ENCODE measurements at regions not wholly inside any gene's neighbourhood (a gene's known extent, or its start where the extent isn't known, plus 50 kb on each side); places are given as distances from the start of the nearest gene placed in this dataset.

DNA sequence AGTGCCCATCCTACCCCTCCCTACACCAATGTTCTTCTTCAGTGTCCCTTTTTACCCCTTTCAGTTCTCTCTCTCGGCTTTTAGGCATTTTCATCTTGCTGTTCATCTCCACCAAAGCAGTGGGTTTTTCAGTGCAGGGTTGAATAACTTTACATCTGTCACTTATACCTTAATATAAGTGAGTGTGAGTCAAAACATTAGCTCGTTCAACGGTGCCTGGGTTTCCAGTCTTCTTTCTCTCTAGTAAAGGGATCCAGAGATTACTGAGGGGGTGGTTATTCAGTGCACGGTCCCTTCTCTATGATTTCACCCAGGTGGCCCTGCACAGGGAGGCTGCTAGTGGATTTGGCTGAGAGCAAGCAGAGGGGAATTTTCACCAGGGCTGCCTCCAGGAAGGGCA lies 210.6 kb upstream of the CDH5 start:
- DNase-seq (ENCODE audit: low spot score) = no peak
- TF ChIP-seq ETV6 (CRISPR knock-in tag; IDR thresholded peaks at IDR 0.05) (no peak), JUN (CRISPR knock-in tag; IDR thresholded peaks at IDR 0.05) (no peak), E2F1 (CRISPR knock-in tag; IDR thresholded peaks at IDR 0.05) (no peak), ZNF416 (CRISPR knock-in tag; IDR thresholded peaks at IDR 0.05) (no peak), PRDM15 (CRISPR knock-in tag; IDR thresholded peaks at IDR 0.05) (no peak), SOX15 (CRISPR knock-in tag; IDR thresholded peaks at IDR 0.05) (no peak)
- TF ChIP-seq, protein P1, sequence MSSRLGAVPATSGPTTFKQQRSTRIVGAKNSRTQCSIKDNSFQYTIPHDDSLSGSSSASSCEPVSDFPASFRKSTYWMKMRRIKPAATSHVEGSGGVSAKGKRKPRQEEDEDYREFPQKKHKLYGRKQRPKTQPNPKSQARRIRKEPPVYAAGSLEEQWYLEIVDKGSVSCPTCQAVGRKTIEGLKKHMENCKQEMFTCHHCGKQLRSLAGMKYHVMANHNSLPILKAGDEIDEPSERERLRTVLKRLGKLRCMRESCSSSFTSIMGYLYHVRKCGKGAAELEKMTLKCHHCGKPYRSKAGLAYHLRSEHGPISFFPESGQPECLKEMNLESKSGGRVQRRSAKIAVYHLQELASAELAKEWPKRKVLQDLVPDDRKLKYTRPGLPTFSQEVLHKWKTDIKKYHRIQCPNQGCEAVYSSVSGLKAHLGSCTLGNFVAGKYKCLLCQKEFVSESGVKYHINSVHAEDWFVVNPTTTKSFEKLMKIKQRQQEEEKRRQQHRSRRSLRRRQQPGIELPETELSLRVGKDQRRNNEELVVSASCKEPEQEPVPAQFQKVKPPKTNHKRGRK (CRISPR knock-in tag; IDR thresholded peaks at IDR 0.05; ENCODE audit: borderline replicate concordance) = no peak
- TF ChIP-seq, protein P2, sequence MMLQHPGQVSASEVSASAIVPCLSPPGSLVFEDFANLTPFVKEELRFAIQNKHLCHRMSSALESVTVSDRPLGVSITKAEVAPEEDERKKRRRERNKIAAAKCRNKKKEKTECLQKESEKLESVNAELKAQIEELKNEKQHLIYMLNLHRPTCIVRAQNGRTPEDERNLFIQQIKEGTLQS (CRISPR knock-in tag; conservative IDR thresholded peaks at IDR 0.05) = no peak
- TF ChIP-seq, protein P3, sequence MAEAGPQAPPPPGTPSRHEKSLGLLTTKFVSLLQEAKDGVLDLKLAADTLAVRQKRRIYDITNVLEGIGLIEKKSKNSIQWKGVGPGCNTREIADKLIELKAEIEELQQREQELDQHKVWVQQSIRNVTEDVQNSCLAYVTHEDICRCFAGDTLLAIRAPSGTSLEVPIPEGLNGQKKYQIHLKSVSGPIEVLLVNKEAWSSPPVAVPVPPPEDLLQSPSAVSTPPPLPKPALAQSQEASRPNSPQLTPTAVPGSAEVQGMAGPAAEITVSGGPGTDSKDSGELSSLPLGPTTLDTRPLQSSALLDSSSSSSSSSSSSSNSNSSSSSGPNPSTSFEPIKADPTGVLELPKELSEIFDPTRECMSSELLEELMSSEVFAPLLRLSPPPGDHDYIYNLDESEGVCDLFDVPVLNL (CRISPR knock-in tag; IDR thresholded peaks at IDR 0.05; ENCODE audit: borderline replicate concordance, low read depth) = no peak
- TF ChIP-seq, protein P4, sequence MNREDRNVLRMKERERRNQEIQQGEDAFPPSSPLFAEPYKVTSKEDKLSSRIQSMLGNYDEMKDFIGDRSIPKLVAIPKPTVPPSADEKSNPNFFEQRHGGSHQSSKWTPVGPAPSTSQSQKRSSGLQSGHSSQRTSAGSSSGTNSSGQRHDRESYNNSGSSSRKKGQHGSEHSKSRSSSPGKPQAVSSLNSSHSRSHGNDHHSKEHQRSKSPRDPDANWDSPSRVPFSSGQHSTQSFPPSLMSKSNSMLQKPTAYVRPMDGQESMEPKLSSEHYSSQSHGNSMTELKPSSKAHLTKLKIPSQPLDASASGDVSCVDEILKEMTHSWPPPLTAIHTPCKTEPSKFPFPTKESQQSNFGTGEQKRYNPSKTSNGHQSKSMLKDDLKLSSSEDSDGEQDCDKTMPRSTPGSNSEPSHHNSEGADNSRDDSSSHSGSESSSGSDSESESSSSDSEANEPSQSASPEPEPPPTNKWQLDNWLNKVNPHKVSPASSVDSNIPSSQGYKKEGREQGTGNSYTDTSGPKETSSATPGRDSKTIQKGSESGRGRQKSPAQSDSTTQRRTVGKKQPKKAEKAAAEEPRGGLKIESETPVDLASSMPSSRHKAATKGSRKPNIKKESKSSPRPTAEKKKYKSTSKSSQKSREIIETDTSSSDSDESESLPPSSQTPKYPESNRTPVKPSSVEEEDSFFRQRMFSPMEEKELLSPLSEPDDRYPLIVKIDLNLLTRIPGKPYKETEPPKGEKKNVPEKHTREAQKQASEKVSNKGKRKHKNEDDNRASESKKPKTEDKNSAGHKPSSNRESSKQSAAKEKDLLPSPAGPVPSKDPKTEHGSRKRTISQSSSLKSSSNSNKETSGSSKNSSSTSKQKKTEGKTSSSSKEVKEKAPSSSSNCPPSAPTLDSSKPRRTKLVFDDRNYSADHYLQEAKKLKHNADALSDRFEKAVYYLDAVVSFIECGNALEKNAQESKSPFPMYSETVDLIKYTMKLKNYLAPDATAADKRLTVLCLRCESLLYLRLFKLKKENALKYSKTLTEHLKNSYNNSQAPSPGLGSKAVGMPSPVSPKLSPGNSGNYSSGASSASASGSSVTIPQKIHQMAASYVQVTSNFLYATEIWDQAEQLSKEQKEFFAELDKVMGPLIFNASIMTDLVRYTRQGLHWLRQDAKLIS (CRISPR knock-in tag; IDR thresholded peaks at IDR 0.05; ENCODE audit: borderline replicate concordance) = no peak
- peaks cover 7% of the 10 kb centered on the region for H3K4me1 Mint-ChIP-seq
- no peaks in the 10 kb centered on the region for H3K36me3 Mint-ChIP-seq
- ATAC-seq = no peak
- H3K27me3 Mint-ChIP-seq (ENCODE audit: low read depth) = peaks cover 6% of the 10 kb centered on the region
- ChIA-PET CTCF (no interaction called here), POLR2A (no interaction called here)
- H3K27ac Mint-ChIP-seq = no peak overlapping the region
- H3K9me3 Mint-ChIP-seq = peaks cover 4% of the 10 kb centered on the region
- H3K4me3 Mint-ChIP-seq = no peak overlapping the region

DNA sequence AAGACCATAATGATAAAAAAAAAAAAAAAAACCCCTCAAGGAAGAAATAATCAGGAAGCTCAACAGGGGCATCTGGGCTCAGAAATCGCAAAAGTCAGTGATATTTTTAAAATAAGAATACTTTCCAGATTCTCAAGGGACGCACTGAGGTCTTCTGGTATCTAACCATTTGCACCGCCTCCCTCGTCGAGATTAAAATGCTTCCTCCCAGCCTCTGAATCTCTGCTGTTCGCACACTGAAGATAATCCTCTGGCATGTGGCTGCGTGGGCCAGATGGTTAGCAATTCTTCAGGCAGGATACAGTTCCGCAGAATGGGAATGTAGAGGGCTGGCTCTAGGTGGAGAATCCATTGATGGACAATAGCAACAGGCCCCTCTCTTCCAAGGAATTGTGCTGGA lies 211.7 kb upstream of the CDH5 start:
- ATAC-seq (no peak), DNase-seq (ENCODE audit: low spot score) (no peak)
- Mint-ChIP-seq H3K4me3 (no peak overlapping the region), H3K9me3 (peaks cover 7% of the 10 kb centered on the region), H3K27me3 (ENCODE audit: low read depth) (peaks cover 12% of the 10 kb centered on the region), H3K4me1 (peaks cover 18% of the 10 kb centered on the region), H3K36me3 (no peaks in the 10 kb centered on the region), H3K27ac (no peak overlapping the region)
- ChIA-PET POLR2A (interaction anchor here (0.6 kb wide), 1 partner anchor 936 kb away, joined by 3 read pairs; no protein-coding TSS in a partner anchor), CTCF (no interaction called here)
- no peak for TF ChIP-seq NR1H2 (CRISPR knock-in tag; IDR thresholded peaks at IDR 0.05)
- TF ChIP-seq FOXJ3 (CRISPR knock-in tag; IDR thresholded peaks at IDR 0.05; ENCODE audit: borderline replicate concordance) = no peak
- TF ChIP-seq OVOL2 (CRISPR knock-in tag; IDR thresholded peaks at IDR 0.05; ENCODE audit: borderline replicate concordance) = no peak
- no peak for TF ChIP-seq NFYB (CRISPR knock-in tag; conservative IDR thresholded peaks at IDR 0.05; ENCODE audit: low read depth)
- TF ChIP-seq ZNF317 (CRISPR knock-in tag; IDR thresholded peaks at IDR 0.05; ENCODE audit: borderline replicate concordance, low read depth) = no peak
- no peak for TF ChIP-seq ZNF263 (CRISPR knock-in tag; IDR thresholded peaks at IDR 0.05; ENCODE audit: low read depth)
- TF ChIP-seq GRHL2 (CRISPR knock-in tag; IDR thresholded peaks at IDR 0.05; ENCODE audit: insufficient replicate concordance, severe bottlenecking) = no peak
- TF ChIP-seq HMGA2 (CRISPR knock-in tag; IDR thresholded peaks at IDR 0.05) = no peak
- no peak for TF ChIP-seq IRF2 (CRISPR knock-in tag; IDR thresholded peaks at IDR 0.05; ENCODE audit: borderline replicate concordance, low read depth)
- TF ChIP-seq, protein P5, sequence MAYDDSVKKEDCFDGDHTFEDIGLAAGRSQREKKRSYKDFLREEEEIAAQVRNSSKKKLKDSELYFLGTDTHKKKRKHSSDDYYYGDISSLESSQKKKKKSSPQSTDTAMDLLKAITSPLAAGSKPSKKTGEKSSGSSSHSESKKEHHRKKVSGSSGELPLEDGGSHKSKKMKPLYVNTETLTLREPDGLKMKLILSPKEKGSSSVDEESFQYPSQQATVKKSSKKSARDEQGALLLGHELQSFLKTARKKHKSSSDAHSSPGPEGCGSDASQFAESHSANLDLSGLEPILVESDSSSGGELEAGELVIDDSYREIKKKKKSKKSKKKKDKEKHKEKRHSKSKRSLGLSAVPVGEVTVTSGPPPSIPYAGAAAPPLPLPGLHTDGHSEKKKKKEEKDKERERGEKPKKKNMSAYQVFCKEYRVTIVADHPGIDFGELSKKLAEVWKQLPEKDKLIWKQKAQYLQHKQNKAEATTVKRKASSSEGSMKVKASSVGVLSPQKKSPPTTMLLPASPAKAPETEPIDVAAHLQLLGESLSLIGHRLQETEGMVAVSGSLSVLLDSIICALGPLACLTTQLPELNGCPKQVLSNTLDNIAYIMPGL (CRISPR knock-in tag; IDR thresholded peaks at IDR 0.05) = no peak
- TF ChIP-seq CREM (CRISPR knock-in tag; IDR thresholded peaks at IDR 0.05) = no peak
- no peak for TF ChIP-seq ZMAT4 (CRISPR knock-in tag; IDR thresholded peaks at IDR 0.05)

Data from WTC11 (cell line).